GM19239 (cell line): ENCODE measurements at regions not wholly inside any gene's neighbourhood (a gene's known extent, or its start where the extent isn't known, plus 50 kb on each side); places are given as distances from the start of the nearest gene placed in this dataset.
"Not testable (repeated sequence)": the region's sequence is repeated elsewhere in the genome, so short reads cannot be mapped to it uniquely, and the experiment has no call there.

Source experiments
- DNase-seq: peaks from one replicate; pipeline ENCODE4 v3.0.0; 2011; ENCODE audit warnings: low spot score; ENCODE audit not compliant: insufficient read length
- FAIRE-seq: peaks from 2 replicates; lab custom pipeline; 2011; peaks lifted over from hg19 to GRCh38; lab: Jason Lieb, UNC

DNA sequence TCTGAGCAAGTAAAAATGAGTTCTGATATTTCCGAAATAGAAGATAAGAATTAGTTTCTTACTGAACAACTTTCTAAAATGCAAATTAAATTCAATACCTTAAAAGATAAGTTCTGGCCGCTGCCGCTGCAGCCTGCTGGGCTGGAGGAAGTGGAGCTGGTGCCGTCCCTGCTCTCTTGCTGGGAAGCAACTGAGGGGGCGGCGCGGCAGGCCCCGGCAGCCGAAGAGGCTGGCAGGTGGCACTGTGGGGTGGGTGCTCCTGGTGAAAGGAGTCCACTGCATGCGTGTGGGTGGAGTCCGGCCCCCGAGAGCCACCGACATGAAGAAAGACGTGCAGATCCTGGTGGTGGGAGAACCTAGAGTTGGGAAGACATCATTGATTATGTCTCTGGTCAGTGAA lies 89.5 kb upstream of the ZNF519 start:
- DNase-seq (no peak), FAIRE-seq (no peak)

DNA sequence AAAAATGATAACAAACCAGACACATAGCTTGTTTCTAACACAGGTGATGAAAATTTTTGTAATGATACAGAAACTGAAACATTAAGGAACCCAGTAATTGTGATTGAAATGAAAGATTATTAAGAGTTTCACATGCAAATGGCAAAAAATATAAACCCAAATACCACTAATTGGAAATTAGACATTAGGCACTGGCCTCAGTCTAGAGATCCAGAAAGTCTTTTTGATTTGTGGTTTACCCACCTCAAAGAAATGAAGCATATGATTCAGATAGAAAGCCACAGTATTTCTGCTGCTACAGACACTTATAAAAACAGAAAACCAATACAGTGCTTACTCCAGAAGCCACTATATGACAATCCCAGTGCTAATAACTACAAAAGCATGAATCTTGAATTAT lies 83.7 kb upstream of the ZNF519 start:
- not testable (repeated sequence) for DNase-seq, FAIRE-seq

- not testable (repeated sequence) for FAIRE-seq, DNase-seq
These were observed 71.2 kb upstream of the ZNF519 start for GRCh38 chr18:14203424-14203823.

GRCh38 chr18:14190776-14191442 lies 58.7 kb upstream of the ZNF519 start:
- not testable (repeated sequence) for DNase-seq
- peak; percentile 18 for FAIRE-seq

DNA sequence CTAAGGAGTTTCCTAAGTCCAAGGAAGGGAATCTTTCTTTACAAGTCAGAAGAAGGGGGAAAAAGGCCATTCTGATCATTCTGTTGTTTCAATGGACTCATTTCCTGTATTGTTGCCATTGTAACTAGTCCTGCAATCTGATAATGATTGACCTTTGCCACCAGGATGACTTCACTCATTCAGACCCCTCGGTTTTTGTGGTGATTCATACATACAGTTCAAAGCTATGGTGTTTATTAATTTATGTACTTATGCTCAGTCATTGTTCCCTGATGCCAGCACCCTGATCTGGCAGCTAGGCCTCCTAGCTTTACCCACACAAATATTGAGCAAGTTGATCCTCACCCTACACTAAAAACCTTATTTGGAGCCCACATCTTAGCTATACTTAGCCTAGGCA lies 57.6 kb upstream of the ZNF519 start:
- FAIRE-seq (no peak), DNase-seq (no peak)

GRCh38 chr18:14188751-14189406 lies 56.6 kb upstream of the ZNF519 start:
- FAIRE-seq: not testable (repeated sequence)

More at GRCh38 chr18:14188751-14189406, 56.6 kb upstream of the ZNF519 start:
- DNase-seq: not testable (repeated sequence)
